CD4-positive, alpha-beta T cell treated with Interferon gamma for 1 hour (primary cell): ENCODE measurements at regions not wholly inside any gene's neighbourhood (a gene's known extent, or its start where the extent isn't known, plus 50 kb on each side); places are given as distances from the start of the nearest gene placed in this dataset.

Experiments used
- DNase-seq: peaks from one replicate; pipeline ENCODE4 v3.0.0-alpha.2; 2020

DNA sequence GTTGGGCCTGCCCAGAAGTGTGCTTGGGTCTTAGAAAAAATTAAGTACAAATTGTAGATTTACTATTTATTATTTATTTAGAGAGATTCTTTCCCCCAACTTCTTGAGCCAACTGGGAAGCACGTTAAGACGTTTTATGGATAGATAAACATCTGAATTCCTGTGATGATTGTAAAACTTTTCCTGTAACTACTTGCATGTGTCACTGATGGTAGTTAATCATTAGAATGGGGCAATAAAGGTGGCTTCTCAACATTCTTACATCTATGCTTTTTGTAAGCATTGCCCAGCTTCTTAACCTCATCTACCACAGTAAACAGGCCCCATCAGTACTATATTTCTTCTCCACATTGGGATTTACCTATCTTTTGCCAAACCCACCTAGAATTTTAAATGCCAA, 559.8 kb downstream of the LMO4 start:
- DNase-seq = no peak

DNA sequence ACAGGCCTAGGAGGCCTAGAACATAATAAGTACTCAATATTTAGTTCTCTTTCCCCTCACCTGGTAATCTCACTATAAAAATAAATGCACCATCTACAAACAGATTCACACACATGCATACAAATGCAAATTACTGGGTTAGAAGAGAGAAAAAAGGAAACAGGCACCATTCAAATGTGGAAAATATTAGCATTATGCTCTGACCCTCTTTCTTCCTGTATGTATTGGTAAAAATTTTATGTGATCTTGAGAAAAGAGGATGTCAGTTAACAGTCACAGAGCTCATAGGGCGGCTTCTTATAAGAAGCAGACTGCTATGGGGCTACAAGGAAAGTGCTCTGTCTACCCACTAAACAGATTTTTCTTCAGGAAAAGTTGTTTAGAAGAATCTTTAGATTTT, 565.4 kb downstream of the LMO4 start:
- no peak for DNase-seq

DNA sequence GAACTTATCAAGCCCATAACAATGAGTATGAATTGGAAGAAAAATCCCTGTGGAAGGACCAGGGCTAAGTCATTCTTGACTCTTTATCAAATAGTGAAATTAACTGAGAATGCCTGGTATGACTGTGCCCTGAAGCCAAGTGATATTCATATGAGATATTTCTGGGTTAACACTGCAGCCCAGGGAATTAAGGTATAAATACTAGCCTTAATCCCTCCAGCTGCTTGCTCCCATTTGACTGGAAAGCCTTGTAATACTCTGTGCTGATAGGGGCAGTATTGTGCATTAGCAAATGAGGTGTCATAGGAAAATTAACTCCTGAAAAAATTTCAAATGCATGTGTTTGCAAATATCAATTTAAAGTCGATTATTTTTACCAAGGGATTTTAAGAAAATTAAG, 568.8 kb downstream of the LMO4 start:
- DNase-seq = no peak

DNA sequence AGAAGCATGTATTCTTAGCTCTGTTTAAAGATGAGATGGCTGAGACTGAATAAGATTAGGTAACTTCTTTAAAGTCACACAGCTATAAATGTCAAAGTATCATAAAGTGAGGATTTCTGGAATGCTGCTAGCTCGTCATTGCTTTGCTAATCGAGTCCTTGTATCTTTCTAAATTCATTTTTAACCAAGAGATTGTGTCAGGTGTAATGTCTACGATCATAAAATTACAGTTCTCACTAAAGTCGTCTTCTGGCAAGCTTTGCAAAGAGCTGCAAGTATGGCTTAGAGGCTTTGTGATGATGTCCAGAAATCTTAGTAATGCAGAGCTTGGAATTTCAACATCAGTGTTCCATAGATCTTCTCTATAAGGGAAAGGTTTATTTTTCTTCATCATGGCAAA, 569.8 kb downstream of the LMO4 start:
- no peak for DNase-seq

GRCh38 chr1:87899017-87899416, 570.3 kb downstream of the LMO4 start:
- DNase-seq = no peak

DNA sequence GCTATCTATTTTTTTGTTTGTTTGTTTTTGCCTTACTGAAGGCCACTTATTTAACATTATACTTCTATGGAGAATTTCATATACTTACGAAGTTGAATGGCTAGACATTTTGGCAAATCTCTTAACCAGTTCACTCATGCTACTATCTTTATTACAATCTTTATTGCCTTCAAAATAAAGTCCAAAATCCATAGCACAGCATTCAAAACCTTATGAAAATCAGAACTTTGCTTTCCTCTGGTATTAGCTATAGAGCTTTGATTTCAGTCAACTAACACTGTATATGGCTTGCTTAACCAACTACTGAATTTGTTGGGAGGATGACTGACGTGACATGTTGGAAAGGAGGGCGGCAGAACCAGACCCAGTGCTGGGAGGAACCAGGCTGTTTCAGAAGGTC, 571.1 kb downstream of the LMO4 start:
- no peak for DNase-seq

DNA sequence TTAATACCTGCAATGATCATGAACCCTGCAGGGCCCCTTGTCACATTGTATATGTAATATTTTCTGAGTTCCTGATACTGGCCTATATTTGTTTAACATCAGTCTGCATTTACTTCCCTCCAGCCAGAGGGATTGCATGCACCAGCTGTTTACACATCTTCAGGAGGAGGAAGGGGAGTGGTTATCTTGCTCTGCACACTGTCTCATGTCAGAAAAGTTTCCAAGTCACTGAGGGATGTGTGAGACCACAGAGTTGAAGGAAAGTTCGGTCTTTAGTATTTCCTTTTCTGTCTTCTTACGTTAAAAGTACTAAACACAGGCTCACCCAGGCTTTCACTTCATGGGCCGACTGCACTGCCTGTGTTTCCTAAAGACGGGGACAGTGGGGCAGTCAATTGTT, 574.1 kb downstream of the LMO4 start:
- peak; percentile 6 for DNase-seq

- DNase-seq = no peak
These were observed 574.6 kb downstream of the LMO4 start for GRCh38 chr1:87903242-87903641.

GRCh38 chr1:87904651-87905050, 576.0 kb downstream of the LMO4 start:
- DNase-seq = no peak

GRCh38 chr1:87905651-87906050, 577.0 kb downstream of the LMO4 start:
- no peak for DNase-seq

- no peak for DNase-seq
These were observed 577.4 kb downstream of the LMO4 start for GRCh38 chr1:87906078-87906477.

DNA sequence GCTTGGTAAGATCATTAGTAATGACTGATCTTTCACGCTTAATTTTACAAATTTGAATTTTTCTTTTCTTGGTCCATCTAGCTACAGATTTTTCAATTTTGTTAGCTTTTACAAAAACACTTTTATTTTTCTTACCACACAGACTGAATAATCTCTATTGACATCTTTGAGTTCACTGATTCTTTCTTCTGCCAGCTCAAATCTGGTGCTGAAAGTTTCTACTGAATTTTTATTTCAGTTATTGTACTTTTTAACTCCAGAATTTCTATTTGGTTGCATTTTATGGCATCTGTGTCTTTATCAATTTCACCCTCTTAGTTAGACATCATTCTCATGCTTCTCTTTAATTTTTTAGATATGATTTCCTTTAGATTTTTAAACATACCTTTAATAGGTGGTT, 584.7 kb downstream of the LMO4 start:
- DNase-seq = no peak

GRCh38 chr1:87914396-87914795, 585.7 kb downstream of the LMO4 start:
- DNase-seq = no peak

DNA sequence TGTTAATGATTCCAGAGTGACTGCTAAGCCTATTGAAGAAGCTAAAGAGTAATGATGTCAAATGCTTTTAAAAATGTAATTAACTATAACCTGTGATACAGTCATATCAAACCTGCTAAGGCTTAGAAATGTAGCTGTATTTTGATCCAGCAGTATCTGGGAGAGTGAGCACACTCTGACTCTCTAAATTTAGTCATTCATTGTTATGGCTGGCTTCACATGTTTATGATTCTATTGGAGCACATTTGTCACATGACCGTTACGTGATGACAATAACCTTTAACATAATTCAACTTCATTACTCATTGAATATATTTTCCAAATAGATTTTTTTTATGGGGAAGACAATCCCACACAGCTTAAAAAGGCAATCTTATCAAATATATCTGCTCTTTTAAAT, 587.1 kb downstream of the LMO4 start:
- DNase-seq = no peak

GRCh38 chr1:87916965-87917364, 588.3 kb downstream of the LMO4 start:
- DNase-seq = no peak

GRCh38 chr1:87918398-87918797, 589.7 kb downstream of the LMO4 start:
- DNase-seq = no peak

GRCh38 chr1:87922885-87923284, 594.2 kb downstream of the LMO4 start:
- DNase-seq = no peak

GRCh38 chr1:87926131-87926830, 597.6 kb downstream of the LMO4 start:
- no peak for DNase-seq

DNA sequence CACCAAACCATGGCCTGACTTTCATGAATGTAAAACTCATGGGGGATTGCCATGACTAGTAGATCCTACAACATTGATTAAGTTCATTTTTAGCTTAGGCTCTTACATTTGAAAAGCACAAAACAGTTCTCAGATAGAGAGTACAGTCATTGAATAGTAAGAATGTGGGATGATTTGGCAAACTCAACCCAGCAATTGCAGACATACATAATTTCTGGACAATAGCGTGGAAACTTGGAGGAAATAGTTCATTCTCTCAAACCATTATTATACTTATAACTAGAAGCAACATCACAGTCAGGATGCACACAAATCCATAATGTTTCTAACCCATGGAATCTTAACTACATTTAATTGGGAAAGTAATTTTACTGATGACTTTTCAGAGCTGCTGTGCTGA, 598.2 kb downstream of the LMO4 start:
- DNase-seq = no peak

DNA sequence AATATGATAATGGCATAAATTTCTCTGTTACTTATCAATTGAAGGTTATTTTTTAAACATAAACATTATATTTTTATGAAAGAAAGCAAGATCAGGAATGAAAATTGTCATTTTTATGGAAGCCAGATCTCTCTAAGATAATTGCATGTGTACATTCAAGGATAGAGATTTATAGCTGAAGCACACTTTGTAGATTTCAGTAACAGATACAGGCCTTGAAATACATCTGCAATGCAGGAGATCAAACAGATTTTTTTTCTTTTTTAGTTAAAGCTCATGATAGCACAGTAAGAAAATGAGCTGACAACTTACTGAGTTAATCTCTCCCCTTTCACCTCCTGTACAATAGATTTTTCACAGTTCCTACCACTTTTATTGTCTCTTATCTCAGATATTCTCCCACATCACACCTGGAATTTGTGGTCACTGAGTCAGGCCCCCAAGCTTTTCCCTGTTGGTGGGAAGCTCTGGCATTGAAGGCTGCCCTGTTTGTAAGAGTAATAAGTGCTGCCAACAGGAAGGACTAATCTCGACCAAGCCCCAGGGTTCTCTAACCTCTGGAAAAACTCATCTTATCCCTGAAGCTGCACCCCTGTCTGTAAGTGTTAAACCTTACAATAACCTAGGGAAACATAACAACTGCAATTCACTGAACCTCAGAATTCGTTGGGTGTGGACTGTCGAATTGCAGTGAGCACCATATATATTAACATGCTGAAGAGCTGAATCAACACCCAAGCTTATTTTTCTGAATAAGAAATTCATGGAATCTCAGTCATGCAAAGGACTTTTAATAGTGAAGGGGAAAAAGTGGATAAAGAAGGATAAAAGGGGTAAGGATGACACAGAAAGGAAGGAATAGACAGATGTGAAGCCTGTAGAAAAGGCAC, 599.0 kb downstream of the LMO4 start:
- no peak for DNase-seq

- no peak for DNase-seq
These were observed 599.9 kb downstream of the LMO4 start for GRCh38 chr1:87928623-87929022.

DNA sequence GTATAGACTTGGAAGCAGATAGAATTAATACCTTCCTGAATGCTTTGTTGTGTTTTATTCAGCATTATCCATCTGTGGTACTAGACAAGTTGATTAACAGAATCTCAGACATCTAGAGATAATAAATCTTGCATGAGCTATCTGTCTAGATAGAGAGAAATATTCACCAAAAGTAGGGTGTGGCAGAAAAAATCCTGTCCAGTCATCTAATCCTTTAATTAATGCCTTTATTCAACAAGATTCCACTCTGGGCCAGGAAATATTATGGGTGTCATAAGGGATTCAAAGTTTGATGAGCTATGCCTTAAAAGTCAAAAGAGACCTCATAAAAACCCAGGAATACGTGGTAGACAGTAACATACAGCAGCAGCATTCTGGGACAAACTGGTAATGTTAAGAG, 601.2 kb downstream of the LMO4 start:
- no peak for DNase-seq

DNA sequence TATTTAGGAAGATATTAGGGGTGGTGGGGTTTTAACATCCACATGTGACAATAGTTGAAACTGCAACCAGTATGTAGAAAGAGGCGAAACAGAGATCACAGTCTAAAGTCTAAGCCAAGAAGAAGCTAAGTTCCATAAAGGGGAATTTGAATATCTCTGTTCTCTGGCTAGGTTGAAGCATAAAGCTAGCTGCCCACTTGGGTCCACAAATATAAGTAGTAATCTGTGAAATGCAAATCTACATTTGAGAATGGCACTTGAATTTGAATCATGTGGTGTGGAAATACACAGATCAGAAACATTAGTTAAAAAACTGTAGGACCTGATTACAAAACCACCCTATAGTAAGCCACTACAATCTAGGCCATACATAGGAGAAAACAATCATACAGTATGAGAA, 602.1 kb downstream of the LMO4 start:
- DNase-seq = no peak

- DNase-seq = no peak
These were observed 604.5 kb downstream of the LMO4 start for GRCh38 chr1:87933171-87933570.

- DNase-seq = no peak
These were observed 606.5 kb downstream of the LMO4 start for GRCh38 chr1:87935130-87935529.
